Spleen (tissue), 11 donors: ENCODE measurements at regions not wholly inside any gene's neighbourhood (a gene's known extent, or its start where the extent isn't known, plus 50 kb on each side); places are given as distances from the start of the nearest gene placed in this dataset.

Experiments used
- DNase-seq: peaks from one replicate; pipeline ENCODE4 v3.0.0-alpha.2; 2020
- H3K27ac ChIP-seq, 8 donors: fragments of 200-600 bp; sonication (generic) in 7 of 8; 1 replicate in 4 of 8; 2 replicates in 4 of 8; pipeline versions ENCODE4 v1.5.0 to v1.8.0; 2016 to 2021; ENCODE audit warnings: inconsistent platforms in 4 of 8, mild to moderate bottlenecking in 4 of 8, moderate library complexity in 1 of 8
- H3K27me3 ChIP-seq, 7 donors: fragments of 200-600 bp; sonication (generic) in 6 of 7; replicated peaks in 1 of 7; 1 replicate in 4 of 7; 2 replicates in 3 of 7; pipeline versions ENCODE4 v1.5.0 to v1.8.0; 2016 to 2021; ENCODE audit warnings: inconsistent platforms in 3 of 7, mild to moderate bottlenecking in 1 of 7
- H3K36me3 ChIP-seq, 6 donors: fragments of 200-600 bp; sonication (generic) in 5 of 6; 1 replicate in 4 of 6; 2 replicates in 2 of 6; pipeline versions ENCODE4 v1.5.0 to v1.8.0; 2016 to 2021; ENCODE audit warnings: inconsistent platforms in 2 of 6
- H3K4me1 ChIP-seq, 6 donors: fragments of 200-600 bp; sonication (generic) in 5 of 6; 1 replicate in 3 of 6; 2 replicates in 3 of 6; pipeline versions ENCODE4 v1.5.0 to v1.8.0; 2016 to 2021; ENCODE audit warnings: inconsistent platforms in 3 of 6
- H3K4me3 ChIP-seq, 8 donors: fragments of 200-600 bp; sonication (generic) in 7 of 8; 1 replicate in 4 of 8; 2 replicates in 4 of 8; pipeline versions ENCODE4 v1.5.0 to v1.8.0; 2016 to 2021; ENCODE audit warnings: inconsistent platforms in 4 of 8, mild to moderate bottlenecking in 4 of 8, moderate library complexity in 2 of 8
- H3K9me3 ChIP-seq, 8 donors: fragments of 200-600 bp; sonication (generic) in 7 of 8; 1 replicate in 4 of 8; 2 replicates in 4 of 8; pipeline versions ENCODE4 v1.5.0 to v1.8.0; 2016 to 2021; ENCODE audit warnings: inconsistent platforms in 4 of 8
- POLR2A ChIP-seq, 3 donors: fragments of 450-650 bp; IDR thresholded peaks; one replicate each; pipeline ENCODE4 v1.5.1; 2017; ENCODE audit warnings: antibody characterized with exemption in 3 of 3, mild to moderate bottlenecking in 1 of 3
- POLR2AphosphoS5 ChIP-seq, 3 donors: sonication (generic); formaldehyde crosslinking; IDR thresholded peaks; one replicate each; pipeline ENCODE4 v1.5.1; 2017; ENCODE audit warnings: antibody characterized with exemption in 3 of 3
- WGBS, 5 donors: extraction: QIAGEN DNeasy Blood & Tissue Kit in 3 of 5; methylation state at CpG; one replicate each; pipeline versions ENCODE4 v1.1.5 to v1.1.7; 2013 to 2018; 5-methylcytosine and 5-hydroxymethylcytosine counted together
- intact Hi-C: fragments of 100-400 bp; cut with DNase I; formaldehyde crosslinking; loops from one replicate; pipeline ENCODE4 v1.15.0; 2023; ENCODE audit warnings: low total_unique reads
- TF ChIP-seq, protein P1 (sequence below), 11 experiments: fragments of 200-600 bp in 7 of 11; fragments of 450-650 bp in 4 of 11; sonication (generic) in 4 of 11; IDR thresholded peaks in 8 of 11; conservative IDR thresholded peaks in 3 of 11; 1 replicate in 7 of 11; 2 replicates in 4 of 11; pipeline versions ENCODE4 v1.4.0 to v1.8.0; 2016 to 2021; ENCODE audit warnings: antibody characterized with exemption in 11 of 11, inconsistent platforms in 4 of 11, mild to moderate bottlenecking in 1 of 11
- donor health status: healthy with polysubstance abuse.
- donor health status: DM: no; HTN: no; CAD: no; lungs with moderate emphysema.
- donor health status: DM: no; HTN: no; CAD: no.
- donor health status: Bipolar disorder and iron deficiency.
- donor health status: healthy.
- donor health status: DM: no; HTN: no; CAD: no.
- donor health status: DM: yes; HTN: yes; CAD: no.

DNA sequence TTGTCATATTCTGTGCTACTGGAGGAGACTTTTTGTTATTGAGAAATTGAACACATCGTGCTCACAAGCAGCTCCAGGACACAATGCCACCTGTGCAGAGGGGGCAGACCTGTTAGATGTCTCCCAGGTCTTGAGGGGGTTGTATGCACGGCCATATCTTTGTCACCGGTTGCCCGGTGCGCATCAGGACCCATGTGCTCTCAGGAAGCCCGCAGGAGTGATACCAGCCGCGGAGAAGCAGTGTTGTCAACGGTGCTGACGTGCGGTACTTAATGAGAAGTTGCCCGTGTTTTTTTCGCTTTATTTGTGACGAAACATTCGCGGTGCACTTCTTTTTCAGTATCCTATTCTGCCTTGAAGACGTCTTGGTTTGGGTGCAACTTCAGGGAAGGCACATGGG lies 128.2 kb upstream of the RTL1 start:
- WGBS, 5 donors: 89 to 92% (median 90%) methylated on average over 16 to 17 of the region's 17 CpGs
- DNase-seq: peak; percentile 48
- Histone ChIP-seq H3K27me3 (no peaks in the 10 kb centered on the region), H3K27ac (no peak overlapping the region), H3K4me1 (no peaks in the 10 kb centered on the region), H3K36me3 (peaks cover 0 to 23% (median 0%) of the 10 kb centered on the region in 6 donors), H3K4me3 (no peak overlapping the region), H3K9me3 (no peaks in the 10 kb centered on the region)
- no peak for TF ChIP-seq POLR2AphosphoS5 (IDR thresholded peaks at IDR 0.05)
- TF ChIP-seq, protein P1, sequence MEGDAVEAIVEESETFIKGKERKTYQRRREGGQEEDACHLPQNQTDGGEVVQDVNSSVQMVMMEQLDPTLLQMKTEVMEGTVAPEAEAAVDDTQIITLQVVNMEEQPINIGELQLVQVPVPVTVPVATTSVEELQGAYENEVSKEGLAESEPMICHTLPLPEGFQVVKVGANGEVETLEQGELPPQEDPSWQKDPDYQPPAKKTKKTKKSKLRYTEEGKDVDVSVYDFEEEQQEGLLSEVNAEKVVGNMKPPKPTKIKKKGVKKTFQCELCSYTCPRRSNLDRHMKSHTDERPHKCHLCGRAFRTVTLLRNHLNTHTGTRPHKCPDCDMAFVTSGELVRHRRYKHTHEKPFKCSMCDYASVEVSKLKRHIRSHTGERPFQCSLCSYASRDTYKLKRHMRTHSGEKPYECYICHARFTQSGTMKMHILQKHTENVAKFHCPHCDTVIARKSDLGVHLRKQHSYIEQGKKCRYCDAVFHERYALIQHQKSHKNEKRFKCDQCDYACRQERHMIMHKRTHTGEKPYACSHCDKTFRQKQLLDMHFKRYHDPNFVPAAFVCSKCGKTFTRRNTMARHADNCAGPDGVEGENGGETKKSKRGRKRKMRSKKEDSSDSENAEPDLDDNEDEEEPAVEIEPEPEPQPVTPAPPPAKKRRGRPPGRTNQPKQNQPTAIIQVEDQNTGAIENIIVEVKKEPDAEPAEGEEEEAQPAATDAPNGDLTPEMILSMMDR (IDR thresholded peaks at IDR 0.05 in 8 of 11, conservative IDR thresholded peaks at IDR 0.05 in 3 of 11): no peak
- TF ChIP-seq POLR2A (IDR thresholded peaks at IDR 0.05): no peak
- intact Hi-C loops: no loop called here

DNA sequence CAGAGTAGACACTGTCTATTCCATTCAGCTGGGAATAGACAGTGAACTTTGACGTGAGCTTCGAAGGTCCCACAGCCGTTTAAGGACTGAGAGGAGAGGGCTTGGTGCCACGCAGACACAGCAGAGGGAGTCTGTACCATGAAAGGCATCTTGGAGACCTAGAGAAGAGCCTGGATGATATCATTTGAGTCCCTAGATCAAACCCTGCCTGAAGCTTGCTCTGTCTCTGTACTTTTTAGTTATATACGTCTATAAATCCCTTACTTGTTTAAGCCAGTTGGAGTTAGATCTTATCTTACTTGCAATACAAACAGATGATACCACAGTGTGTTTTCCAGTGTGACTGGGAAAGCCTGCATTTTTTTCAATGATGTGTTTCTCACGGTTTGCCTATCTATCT lies 128.9 kb upstream of the RTL1 start:
- TF ChIP-seq POLR2A (IDR thresholded peaks at IDR 0.05): no peak
- TF ChIP-seq, protein P1 (IDR thresholded peaks at IDR 0.05 in 8 of 11, conservative IDR thresholded peaks at IDR 0.05 in 3 of 11): no peak
- no peak for TF ChIP-seq POLR2AphosphoS5 (IDR thresholded peaks at IDR 0.05)
- 79 to 90% (median 86%) methylated on average over 6 of the region's 6 CpGs for WGBS, 5 donors
- no peak for DNase-seq
- Histone ChIP-seq H3K9me3 (no peaks in the 10 kb centered on the region), H3K36me3 (peaks cover 0 to 23% (median 0%) of the 10 kb centered on the region in 6 donors), H3K4me3 (no peak overlapping the region), H3K4me1 (no peaks in the 10 kb centered on the region), H3K27me3 (no peaks in the 10 kb centered on the region), H3K27ac (no peak overlapping the region)
- intact Hi-C loops: no loop called here

DNA sequence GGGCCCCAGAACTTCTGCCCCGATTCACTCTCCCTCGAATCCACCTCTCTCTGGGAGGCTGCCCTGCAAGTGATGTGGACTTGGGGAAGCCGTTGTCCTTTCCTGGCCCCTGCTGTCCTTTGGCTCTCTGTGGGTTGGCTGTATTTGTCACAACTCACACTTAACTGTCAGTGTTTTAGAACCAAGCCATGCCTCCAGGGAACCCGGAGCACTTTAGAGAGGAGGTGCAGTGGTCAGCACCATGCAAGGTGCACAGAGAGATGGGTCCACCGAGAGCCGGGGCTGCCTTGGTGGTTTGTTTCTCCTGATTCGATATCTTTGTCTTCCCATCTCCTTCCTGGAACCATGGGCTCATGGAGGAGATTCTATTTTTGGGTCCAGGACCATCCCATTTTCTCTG lies 129.5 kb upstream of the RTL1 start:
- H3K4me1 ChIP-seq: no peaks in the 10 kb centered on the region
- H3K27ac ChIP-seq: no peak overlapping the region
- 90 to 93% (median 92%) methylated on average over 7 of the region's 7 CpGs for WGBS, 5 donors
- H3K9me3 ChIP-seq: no peaks in the 10 kb centered on the region
- no peaks in the 10 kb centered on the region for H3K27me3 ChIP-seq
- peak; percentile 23 for DNase-seq
- intact Hi-C loops: no loop called here
- TF ChIP-seq POLR2AphosphoS5 (IDR thresholded peaks at IDR 0.05) (no peak), POLR2A (IDR thresholded peaks at IDR 0.05) (no peak)
- TF ChIP-seq, protein P1 (IDR thresholded peaks at IDR 0.05 in 8 of 11, conservative IDR thresholded peaks at IDR 0.05 in 3 of 11): no peak
- H3K36me3 ChIP-seq: peaks cover 0 to 23% (median 0%) of the 10 kb centered on the region in 6 donors
- H3K4me3 ChIP-seq: no peak overlapping the region

DNA sequence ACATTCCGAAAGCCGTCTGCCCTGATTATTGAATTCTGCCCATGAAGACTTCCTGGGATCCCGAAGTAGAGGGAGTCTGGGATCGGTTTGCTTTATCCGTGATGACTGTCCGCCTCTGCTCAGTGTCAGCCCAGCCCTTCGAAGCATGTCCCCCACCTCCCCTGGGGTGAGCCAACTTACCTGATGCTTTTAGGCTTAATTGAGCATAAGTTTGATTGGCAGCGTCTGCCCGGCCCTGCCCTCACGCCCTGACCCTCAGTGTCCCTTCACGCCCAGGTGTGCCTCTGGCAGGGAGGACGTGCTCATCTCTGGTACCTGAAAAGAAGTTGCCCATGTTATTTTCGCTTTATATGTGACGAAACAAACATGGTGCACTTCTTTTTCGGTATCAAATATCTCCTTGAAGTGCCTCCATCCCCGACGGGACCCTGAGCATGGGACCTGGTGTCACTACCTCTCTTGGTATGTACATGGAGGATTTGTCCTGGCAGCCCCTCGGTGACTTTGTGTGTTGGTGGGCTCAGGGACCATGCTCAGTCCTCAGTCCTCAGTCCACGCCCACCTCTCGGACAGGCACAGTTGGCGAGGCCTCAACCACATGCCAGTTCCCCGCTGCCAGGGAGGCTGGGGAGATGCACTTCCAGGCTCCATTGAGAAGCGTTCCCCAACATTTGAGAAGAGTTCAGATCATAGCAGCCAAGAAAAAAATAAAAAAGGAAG lies 130.1 kb upstream of the RTL1 start:
- Histone ChIP-seq H3K4me3 (no peak overlapping the region), H3K4me1 (no peaks in the 10 kb centered on the region), H3K9me3 (no peaks in the 10 kb centered on the region), H3K36me3 (peaks cover 0 to 23% (median 0%) of the 10 kb centered on the region in 6 donors), H3K27ac (no peak overlapping the region), H3K27me3 (no peaks in the 10 kb centered on the region)
- WGBS, 5 donors: 89 to 93% (median 91%) methylated on average over 23 of the region's 23 CpGs
- peak; percentile 52 for DNase-seq
- TF ChIP-seq POLR2A (IDR thresholded peaks at IDR 0.05): no peak
- no peak for TF ChIP-seq POLR2AphosphoS5 (IDR thresholded peaks at IDR 0.05)
- TF ChIP-seq, protein P1 (IDR thresholded peaks at IDR 0.05 in 8 of 11, conservative IDR thresholded peaks at IDR 0.05 in 3 of 11): no peak
- intact Hi-C loops: no loop called here
